ENCODE measurements at regions not wholly inside any gene's neighbourhood (a gene's known extent, or its start where the extent isn't known, plus 50 kb on each side); places are given as distances from the start of the nearest gene placed in this dataset.

- no peak for DNase-seq (ENCODE audit: low spot score in 2 of 2)
- no peak overlapping the region for H3K27ac ChIP-seq
- H3K27me3 ChIP-seq: peaks cover 0 to 4% of the 10 kb centered on the region in 2 donors
- H3K9me3 ChIP-seq: no peaks in the 10 kb centered on the region
- intact Hi-C loops (cut with DNase I; ENCODE audit: low total_unique reads): no loop called here
- H3K36me3 ChIP-seq: no peaks in the 10 kb centered on the region
- TF ChIP-seq POLR2A (IDR thresholded peaks at IDR 0.05): no peak
- no peak for TF ChIP-seq POLR2AphosphoS5 (IDR thresholded peaks at IDR 0.05)
- TF ChIP-seq CTCF (IDR thresholded peaks at IDR 0.05): no peak
- H3K4me1 ChIP-seq: no peaks in the 10 kb centered on the region
- no peak overlapping the region for H3K4me3 ChIP-seq
Measured at GRCh38 chr4:36417146-36417545, 135.7 kb downstream of the DTHD1 start.

GRCh38 chr4:36420111-36420679, 138.8 kb downstream of the DTHD1 start:
- Histone ChIP-seq H3K4me3 (no peak overlapping the region), H3K36me3 (no peaks in the 10 kb centered on the region), H3K27ac (no peak overlapping the region), H3K27me3 (peaks cover 0 to 4% of the 10 kb centered on the region in 2 donors), H3K9me3 (no peaks in the 10 kb centered on the region), H3K4me1 (no peaks in the 10 kb centered on the region)
- TF ChIP-seq CTCF (IDR thresholded peaks at IDR 0.05) (no peak), POLR2AphosphoS5 (IDR thresholded peaks at IDR 0.05) (no peak), POLR2A (IDR thresholded peaks at IDR 0.05) (no peak)
- DNase-seq (ENCODE audit: low spot score in 2 of 2): no peak
- intact Hi-C loops (cut with DNase I; ENCODE audit: low total_unique reads): no loop called here

- no peak overlapping the region for H3K27ac ChIP-seq
- H3K27me3 ChIP-seq: peaks cover 0 to 4% of the 10 kb centered on the region in 2 donors
- no peaks in the 10 kb centered on the region for H3K36me3 ChIP-seq
- intact Hi-C loops (cut with DNase I; ENCODE audit: low total_unique reads): no loop called here
- TF ChIP-seq CTCF (IDR thresholded peaks at IDR 0.05) (no peak), POLR2A (IDR thresholded peaks at IDR 0.05) (no peak), POLR2AphosphoS5 (IDR thresholded peaks at IDR 0.05) (no peak)
- no peaks in the 10 kb centered on the region for H3K9me3 ChIP-seq
- no peaks in the 10 kb centered on the region for H3K4me1 ChIP-seq
- no peak for DNase-seq (ENCODE audit: low spot score in 2 of 2)
- no peak overlapping the region for H3K4me3 ChIP-seq
Measured at GRCh38 chr4:36422607-36423006, 141.2 kb downstream of the DTHD1 start.

GRCh38 chr4:36426741-36427140, 145.3 kb downstream of the DTHD1 start:
- no peak for DNase-seq (ENCODE audit: low spot score in 2 of 2)
- intact Hi-C loops (cut with DNase I; ENCODE audit: low total_unique reads): no loop called here

GRCh38 chr4:36427696-36428095, 146.3 kb downstream of the DTHD1 start:
- H3K9me3 ChIP-seq: no peaks in the 10 kb centered on the region
- intact Hi-C loops (cut with DNase I; ENCODE audit: low total_unique reads): no loop called here
- no peak overlapping the region for H3K27ac ChIP-seq
- H3K36me3 ChIP-seq: no peaks in the 10 kb centered on the region
- H3K27me3 ChIP-seq: no peaks in the 10 kb centered on the region
- H3K4me1 ChIP-seq: no peaks in the 10 kb centered on the region
- H3K4me3 ChIP-seq: no peak overlapping the region
- TF ChIP-seq POLR2A (IDR thresholded peaks at IDR 0.05): no peak
- TF ChIP-seq CTCF (IDR thresholded peaks at IDR 0.05): no peak
- TF ChIP-seq POLR2AphosphoS5 (IDR thresholded peaks at IDR 0.05): no peak
- no peak for DNase-seq (ENCODE audit: low spot score in 2 of 2)

More at GRCh38 chr4:36426741-36427140, 145.3 kb downstream of the DTHD1 start:
- no peaks in the 10 kb centered on the region for H3K36me3 ChIP-seq
- H3K27me3 ChIP-seq: no peaks in the 10 kb centered on the region
- H3K4me3 ChIP-seq: no peak overlapping the region
- TF ChIP-seq CTCF (IDR thresholded peaks at IDR 0.05): no peak
- no peak for TF ChIP-seq POLR2A (IDR thresholded peaks at IDR 0.05)
- TF ChIP-seq POLR2AphosphoS5 (IDR thresholded peaks at IDR 0.05): no peak
- no peaks in the 10 kb centered on the region for H3K9me3 ChIP-seq
- no peak overlapping the region for H3K27ac ChIP-seq
- no peaks in the 10 kb centered on the region for H3K4me1 ChIP-seq
